ENCODE measurements at regions not wholly inside any gene's neighbourhood (a gene's known extent, or its start where the extent isn't known, plus 50 kb on each side); places are given as distances from the start of the nearest gene placed in this dataset.

DNA sequence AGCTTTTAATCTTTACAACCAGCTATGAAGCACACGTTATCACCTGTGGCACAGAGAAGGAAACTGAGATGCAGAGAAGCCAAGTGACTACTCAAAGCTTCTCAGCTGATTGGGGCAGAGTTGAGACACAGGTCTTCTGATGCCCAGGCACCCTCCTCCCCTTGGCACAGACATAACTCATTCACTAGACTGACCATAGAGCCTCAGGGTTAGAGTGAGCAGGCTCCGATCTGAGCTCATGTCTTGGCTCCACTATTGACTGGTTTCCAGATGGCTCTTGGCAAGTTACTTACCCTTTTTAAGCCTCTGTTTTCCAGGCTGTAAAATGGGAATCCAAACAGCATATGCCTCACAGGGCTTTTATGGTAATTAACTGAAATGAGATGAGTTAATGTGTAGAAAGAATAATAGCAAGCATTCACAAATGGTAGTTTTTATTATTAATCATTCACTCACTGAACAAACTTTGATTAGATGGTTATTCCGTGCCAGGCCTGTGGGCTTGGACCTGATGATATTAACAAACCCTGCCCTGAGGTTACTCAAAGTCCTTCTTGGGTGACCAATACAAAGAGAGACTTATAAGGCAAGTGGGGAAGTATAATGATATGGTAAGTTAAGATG is 184.3 kb downstream of the ANXA2 start:
- H3K27ac ChIP-seq = no peak overlapping the region
- no peak for TF ChIP-seq ZFX (IDR thresholded peaks at IDR 0.05)
- TF ChIP-seq, protein P1, sequence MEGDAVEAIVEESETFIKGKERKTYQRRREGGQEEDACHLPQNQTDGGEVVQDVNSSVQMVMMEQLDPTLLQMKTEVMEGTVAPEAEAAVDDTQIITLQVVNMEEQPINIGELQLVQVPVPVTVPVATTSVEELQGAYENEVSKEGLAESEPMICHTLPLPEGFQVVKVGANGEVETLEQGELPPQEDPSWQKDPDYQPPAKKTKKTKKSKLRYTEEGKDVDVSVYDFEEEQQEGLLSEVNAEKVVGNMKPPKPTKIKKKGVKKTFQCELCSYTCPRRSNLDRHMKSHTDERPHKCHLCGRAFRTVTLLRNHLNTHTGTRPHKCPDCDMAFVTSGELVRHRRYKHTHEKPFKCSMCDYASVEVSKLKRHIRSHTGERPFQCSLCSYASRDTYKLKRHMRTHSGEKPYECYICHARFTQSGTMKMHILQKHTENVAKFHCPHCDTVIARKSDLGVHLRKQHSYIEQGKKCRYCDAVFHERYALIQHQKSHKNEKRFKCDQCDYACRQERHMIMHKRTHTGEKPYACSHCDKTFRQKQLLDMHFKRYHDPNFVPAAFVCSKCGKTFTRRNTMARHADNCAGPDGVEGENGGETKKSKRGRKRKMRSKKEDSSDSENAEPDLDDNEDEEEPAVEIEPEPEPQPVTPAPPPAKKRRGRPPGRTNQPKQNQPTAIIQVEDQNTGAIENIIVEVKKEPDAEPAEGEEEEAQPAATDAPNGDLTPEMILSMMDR (conservative IDR thresholded peaks at IDR 0.05) = no peak

DNA sequence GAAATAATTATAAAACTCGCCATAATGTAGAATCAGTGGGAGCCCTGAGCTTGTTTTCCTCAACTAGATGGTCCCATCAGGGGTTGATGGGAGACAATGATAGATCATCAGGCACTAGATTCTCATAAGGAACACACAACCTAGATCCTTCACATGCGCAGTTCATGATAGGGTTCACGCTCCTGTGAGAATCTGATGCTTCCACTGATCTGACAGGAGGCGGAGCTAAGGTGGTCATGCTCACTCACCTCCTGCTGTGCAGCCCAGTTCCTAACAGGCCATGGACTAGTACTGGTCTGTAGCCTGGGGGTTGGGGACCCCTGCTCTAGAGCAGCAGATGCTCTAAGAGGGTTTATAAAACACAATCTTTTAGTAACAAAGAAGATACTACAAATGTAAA is 183.6 kb downstream of the ANXA2 start:
- H3K27ac ChIP-seq = no peak overlapping the region
- TF ChIP-seq ZFX (IDR thresholded peaks at IDR 0.05) = no peak
- TF ChIP-seq, protein P1 (conservative IDR thresholded peaks at IDR 0.05) = no peak

DNA sequence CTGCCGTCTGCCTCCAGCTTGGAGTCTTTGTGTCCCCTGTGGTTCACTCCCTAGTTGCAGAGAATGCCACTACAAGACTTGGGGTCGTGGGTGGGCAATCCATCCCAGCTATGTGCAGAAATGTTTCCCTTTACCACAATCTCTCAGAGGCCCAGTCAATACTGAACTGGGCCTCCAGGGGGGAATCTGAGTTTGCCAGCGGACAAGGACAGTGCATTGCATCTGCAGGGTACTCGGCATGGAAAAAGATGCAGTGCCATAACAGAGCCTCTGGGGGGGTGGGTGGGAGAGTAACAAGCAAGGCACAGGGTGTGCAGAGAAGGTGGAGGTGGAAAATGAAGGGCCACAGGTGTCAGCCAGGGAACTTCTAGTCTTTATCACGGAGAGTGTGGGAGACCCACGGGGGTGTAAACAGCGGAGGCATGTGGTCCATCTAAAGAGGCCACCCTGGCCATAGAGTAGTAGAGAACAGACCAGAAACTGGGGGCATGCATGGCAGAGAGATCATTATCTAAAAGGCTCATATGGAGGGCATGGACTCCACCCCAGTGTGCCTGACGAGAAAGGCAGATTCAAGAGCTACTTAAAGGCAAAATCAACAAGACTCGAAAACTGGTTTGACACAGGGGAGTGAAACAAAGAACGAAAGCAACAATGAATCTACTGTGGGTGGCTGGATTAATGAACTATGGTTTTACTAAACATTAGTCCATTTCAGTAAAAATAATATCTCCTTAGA is 182.4 kb downstream of the ANXA2 start:
- no peak overlapping the region for H3K27ac ChIP-seq
- TF ChIP-seq ZFX (IDR thresholded peaks at IDR 0.05) = no peak
- TF ChIP-seq, protein P1 (conservative IDR thresholded peaks at IDR 0.05) = no peak

DNA sequence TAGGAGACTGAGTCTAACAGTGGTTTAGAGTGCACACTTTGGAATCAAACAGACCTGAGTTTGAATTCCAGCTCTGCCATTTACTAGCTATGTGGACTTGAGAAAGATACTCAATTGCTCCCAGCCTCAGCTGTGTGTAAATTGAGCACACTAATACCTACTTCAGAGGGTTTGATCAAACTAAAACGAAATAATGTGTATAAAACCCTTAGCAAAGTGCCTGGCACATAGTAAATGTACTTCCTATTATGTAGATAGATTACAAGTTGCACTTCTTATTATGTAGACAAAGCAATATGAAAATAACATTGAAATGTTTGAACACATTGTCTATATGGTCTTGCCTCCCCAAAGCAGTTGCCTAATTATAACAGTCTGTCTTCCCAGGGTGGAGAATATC is 180.6 kb downstream of the ANXA2 start:
- no peak for TF ChIP-seq ZFX (IDR thresholded peaks at IDR 0.05)
- TF ChIP-seq, protein P1 (conservative IDR thresholded peaks at IDR 0.05) = no peak
- H3K27ac ChIP-seq = no peak overlapping the region

DNA sequence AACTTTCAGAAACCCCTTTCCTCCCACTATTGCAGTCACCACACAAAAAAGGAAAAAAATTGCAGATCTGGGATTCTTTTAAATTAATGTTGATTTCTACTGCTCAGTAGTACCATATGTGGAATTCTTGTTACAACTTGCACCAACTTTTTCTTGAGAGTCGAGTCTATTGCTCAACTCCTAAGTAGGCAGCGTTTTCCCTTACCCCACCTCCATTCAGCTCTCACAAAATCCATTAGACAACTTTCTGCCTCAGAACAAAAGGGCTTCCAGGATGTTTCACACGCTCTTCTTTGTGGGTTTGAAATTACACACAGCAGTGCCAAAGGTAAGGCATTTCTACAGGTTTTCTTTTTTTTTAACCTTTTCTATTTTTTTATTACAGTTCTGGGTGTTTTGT is 179.5 kb downstream of the ANXA2 start:
- H3K27ac ChIP-seq = no peak overlapping the region
- TF ChIP-seq, protein P1 (conservative IDR thresholded peaks at IDR 0.05) = no peak
- TF ChIP-seq ZFX (IDR thresholded peaks at IDR 0.05) = no peak

DNA sequence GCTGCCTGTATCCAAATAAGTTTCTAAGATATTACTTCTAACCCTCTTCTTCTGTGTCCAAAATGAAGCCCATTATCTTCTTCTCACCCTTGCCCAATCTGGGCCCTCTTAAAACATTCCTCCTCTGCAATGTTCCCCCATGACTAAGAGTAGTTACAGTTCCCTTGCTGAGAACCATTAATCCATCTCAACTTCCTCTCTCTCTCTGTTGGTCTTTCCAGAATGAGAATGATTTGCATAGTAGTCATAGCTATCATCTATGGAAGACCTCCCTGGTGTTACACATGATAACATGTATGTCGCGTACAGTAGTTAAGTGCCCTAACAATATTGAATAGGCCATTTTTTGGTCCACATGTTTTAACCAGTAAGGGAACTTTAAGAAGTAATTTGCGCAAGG is 177.9 kb downstream of the ANXA2 start:
- H3K27ac ChIP-seq = no peak overlapping the region
- TF ChIP-seq ZFX (IDR thresholded peaks at IDR 0.05) = no peak
- TF ChIP-seq, protein P1 (conservative IDR thresholded peaks at IDR 0.05) = no peak

DNA sequence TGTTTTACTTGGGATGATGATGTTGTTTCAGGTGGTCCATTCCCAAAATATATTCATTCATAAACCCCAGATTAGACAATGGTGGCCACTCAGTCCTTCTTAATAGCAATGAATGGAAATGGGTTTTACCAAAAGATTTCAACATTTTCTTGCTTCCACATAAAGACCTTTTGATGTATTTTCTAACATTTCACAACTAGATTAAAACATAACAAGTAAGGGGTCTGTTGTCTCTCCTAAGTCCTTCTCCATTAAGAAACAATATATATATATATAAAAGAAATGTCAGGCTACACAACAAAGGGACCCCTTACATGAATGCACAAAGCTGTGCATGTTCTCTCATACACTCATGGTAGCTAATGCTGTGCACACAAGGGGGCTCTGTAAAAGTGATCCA is 176.4 kb downstream of the ANXA2 start:
- no peak overlapping the region for H3K27ac ChIP-seq
- TF ChIP-seq ZFX (IDR thresholded peaks at IDR 0.05) = no peak
- TF ChIP-seq, protein P1 (conservative IDR thresholded peaks at IDR 0.05) = no peak

Data from C4-2B (cell line).